PC-9 (cell line): ENCODE measurements at regions not wholly inside any gene's neighbourhood (a gene's known extent, or its start where the extent isn't known, plus 50 kb on each side); places are given as distances from the start of the nearest gene placed in this dataset.

Source experiments
- BruUV-seq: library from RNA; stranded (reverse); fragments of 400-500 nt; replicated peaks from 2 replicates; lab custom pipeline; 2021; lab: Mats Ljungman, UMichigan
- CTCF ChIA-PET: fragments of 300-600 bp; sonication (Branson Sonifier 250); formaldehyde crosslinking; loops from one replicate; lab custom pipeline; 2022; ENCODE audit warnings: antibody characterized with exemption; lab: Charles Lee
- POLR2A ChIA-PET: fragments of 300-600 bp; sonication (Branson Sonifier 250); formaldehyde crosslinking; loops from one replicate; lab custom pipeline; 2022; ENCODE audit warnings: antibody characterized with exemption; ENCODE audit not compliant: unreplicated experiment; lab: Charles Lee
- DNase-seq, 2 experiments: peaks; one replicate each; pipeline versions ENCODE4 v3.0.0 to v3.0.0-alpha.2; 2015 to 2022; ENCODE audit warnings: mixed read lengths in 1 of 2
- H2AFZ ChIP-seq: fragments of 200-600 bp; sonication (generic); 2 replicates; pipeline ENCODE4 v1.8.1; 2017; ENCODE audit warnings: antibody characterized with exemption
- H3F3A ChIP-seq: fragments of 200-600 bp; sonication (generic); 2 replicates; pipeline ENCODE4 v1.8.1; 2017; ENCODE audit warnings: antibody characterized with exemption, mild to moderate bottlenecking, low read depth; ENCODE audit not compliant: insufficient read depth
- H3K27ac ChIP-seq: fragments of 200-600 bp; sonication (generic); 2 replicates; pipeline ENCODE4 v1.6.1; 2016; ENCODE audit warnings: mixed run types
- H3K27me3 ChIP-seq: fragments of 200-600 bp; sonication (generic); 2 replicates; pipeline ENCODE4 v1.6.1; 2016; ENCODE audit warnings: low read depth, mixed run types; ENCODE audit not compliant: insufficient read depth
- H3K36me3 ChIP-seq: fragments of 200-600 bp; sonication (generic); 2 replicates; pipeline ENCODE4 v1.6.1; 2016; ENCODE audit warnings: low read depth, mixed run types
- H3K4me1 ChIP-seq: fragments of 200-600 bp; sonication (generic); replicated peaks from 2 replicates; pipeline ENCODE4 v1.6.1; 2016; ENCODE audit warnings: mixed run types; ENCODE audit not compliant: insufficient read depth
- H3K4me2 ChIP-seq: fragments of 200-600 bp; sonication (generic); 2 replicates; pipeline ENCODE4 v1.6.1; 2017; ENCODE audit warnings: mixed run types
- H3K4me3 ChIP-seq: fragments of 200-600 bp; sonication (generic); 2 replicates; pipeline ENCODE4 v1.6.1; 2016; ENCODE audit warnings: mixed run types
- H3K79me2 ChIP-seq: fragments of 200-600 bp; sonication (generic); 2 replicates; pipeline ENCODE4 v1.6.1; 2017; ENCODE audit warnings: low read depth, mixed run types
- H3K9me2 ChIP-seq: fragments of 200-600 bp; sonication (generic); 2 replicates; pipeline ENCODE4 v1.8.1; 2017; ENCODE audit warnings: mild to moderate bottlenecking; ENCODE audit not compliant: insufficient read depth
- H3K9me3 ChIP-seq: fragments of 200-600 bp; sonication (generic); 2 replicates; pipeline ENCODE4 v1.8.1; 2016; ENCODE audit warnings: low read depth; ENCODE audit not compliant: insufficient read depth
- H4K20me1 ChIP-seq: fragments of 200-600 bp; sonication (generic); 2 replicates; pipeline ENCODE4 v1.8.1; 2017; ENCODE audit not compliant: insufficient read depth
- EZH2 ChIP-seq: fragments of 200-600 bp; sonication (generic); IDR thresholded peaks from 2 replicates; pipeline ENCODE4 v1.8.0; 2017; ENCODE audit warnings: antibody characterized with exemption, low read depth
- intact Hi-C: fragments of 100-400 bp; cut with micrococcal nuclease; formaldehyde crosslinking; loops from one replicate; pipeline ENCODE4 v1.10.0; 2022; ENCODE audit not compliant: unreplicated experiment
- TF ChIP-seq, protein P1 (sequence below): fragments of 200-600 bp; sonication (generic); conservative IDR thresholded peaks from 2 replicates; pipeline ENCODE4 v1.6.1; 2017; ENCODE audit warnings: mixed run types, antibody characterized with exemption, mild to moderate bottlenecking, moderate library complexity

DNA sequence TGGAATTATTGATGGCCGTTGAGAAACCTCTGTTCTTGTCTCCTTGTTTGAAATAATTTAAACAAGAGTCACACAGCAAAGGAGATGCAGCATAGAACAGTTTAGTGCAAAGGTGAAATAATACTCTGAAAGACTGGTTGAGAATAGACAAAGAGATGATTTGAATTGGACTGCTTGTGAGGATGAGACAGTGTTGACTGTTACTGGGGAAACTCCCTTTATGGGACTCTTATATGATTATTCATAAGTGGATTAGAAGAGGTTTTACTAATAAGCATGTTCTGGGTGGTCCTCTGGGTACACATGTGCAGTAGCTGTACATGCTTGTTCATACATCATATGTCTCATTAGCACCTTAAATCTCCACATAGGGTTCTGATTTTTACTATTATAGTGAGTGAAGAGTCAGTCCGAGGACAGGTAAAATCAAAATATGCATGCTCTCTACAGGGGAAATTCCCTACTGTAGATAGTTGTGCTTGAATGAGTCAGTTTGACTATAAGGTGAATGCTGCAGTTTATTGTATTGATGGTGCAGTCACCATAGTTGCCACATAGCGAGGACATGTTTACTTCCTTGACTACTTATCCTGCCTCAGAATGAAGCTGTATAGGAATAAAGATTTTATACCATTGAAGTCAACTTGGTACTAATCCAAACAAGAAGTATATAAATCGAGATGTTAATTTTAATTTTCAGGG lies 498.7 kb downstream of the CNTN6 start:
- Histone ChIP-seq H3K9me2 (no peaks in the 10 kb centered on the region), H3K27me3 (no peaks in the 10 kb centered on the region), H2AFZ (no peak overlapping the region), H3K4me2 (no peak overlapping the region), H3K9me3 (no peaks in the 10 kb centered on the region), H3F3A (no peaks in the 10 kb centered on the region), H3K27ac (no peak overlapping the region), H3K36me3 (no peaks in the 10 kb centered on the region), H3K4me1 (no peaks in the 10 kb centered on the region), H3K4me3 (no peak overlapping the region), H3K79me2 (no peaks in the 10 kb centered on the region), H4K20me1 (no peaks in the 10 kb centered on the region)
- no peak for DNase-seq
- POLR2A ChIA-PET: no interaction called here
- CTCF ChIA-PET: no interaction called here
- intact Hi-C loops: no loop called here
- BruUV-seq: no TSS peak
- TF ChIP-seq EZH2: no peak
- TF ChIP-seq, protein P1, sequence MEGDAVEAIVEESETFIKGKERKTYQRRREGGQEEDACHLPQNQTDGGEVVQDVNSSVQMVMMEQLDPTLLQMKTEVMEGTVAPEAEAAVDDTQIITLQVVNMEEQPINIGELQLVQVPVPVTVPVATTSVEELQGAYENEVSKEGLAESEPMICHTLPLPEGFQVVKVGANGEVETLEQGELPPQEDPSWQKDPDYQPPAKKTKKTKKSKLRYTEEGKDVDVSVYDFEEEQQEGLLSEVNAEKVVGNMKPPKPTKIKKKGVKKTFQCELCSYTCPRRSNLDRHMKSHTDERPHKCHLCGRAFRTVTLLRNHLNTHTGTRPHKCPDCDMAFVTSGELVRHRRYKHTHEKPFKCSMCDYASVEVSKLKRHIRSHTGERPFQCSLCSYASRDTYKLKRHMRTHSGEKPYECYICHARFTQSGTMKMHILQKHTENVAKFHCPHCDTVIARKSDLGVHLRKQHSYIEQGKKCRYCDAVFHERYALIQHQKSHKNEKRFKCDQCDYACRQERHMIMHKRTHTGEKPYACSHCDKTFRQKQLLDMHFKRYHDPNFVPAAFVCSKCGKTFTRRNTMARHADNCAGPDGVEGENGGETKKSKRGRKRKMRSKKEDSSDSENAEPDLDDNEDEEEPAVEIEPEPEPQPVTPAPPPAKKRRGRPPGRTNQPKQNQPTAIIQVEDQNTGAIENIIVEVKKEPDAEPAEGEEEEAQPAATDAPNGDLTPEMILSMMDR: no peak

DNA sequence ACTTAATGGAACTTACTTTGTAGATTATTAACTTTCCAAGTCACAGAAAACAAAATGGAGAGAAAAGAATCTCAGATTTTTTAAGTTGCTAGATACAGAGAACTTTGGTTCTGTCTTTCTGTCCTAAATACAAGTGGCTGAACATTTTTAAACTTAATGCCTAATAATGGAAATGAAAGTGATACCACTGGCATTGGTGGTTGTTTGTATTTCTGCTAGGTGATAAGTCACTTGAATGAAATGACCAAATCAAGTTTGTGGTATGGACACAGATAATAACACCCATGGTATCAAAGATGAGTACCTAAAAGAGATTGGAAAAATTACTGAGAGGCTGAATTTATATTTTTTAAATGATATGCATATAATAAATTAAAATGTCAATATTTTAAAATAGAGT lies 502.1 kb downstream of the CNTN6 start:
- TF ChIP-seq, protein P1: no peak
- no peak for TF ChIP-seq EZH2

DNA sequence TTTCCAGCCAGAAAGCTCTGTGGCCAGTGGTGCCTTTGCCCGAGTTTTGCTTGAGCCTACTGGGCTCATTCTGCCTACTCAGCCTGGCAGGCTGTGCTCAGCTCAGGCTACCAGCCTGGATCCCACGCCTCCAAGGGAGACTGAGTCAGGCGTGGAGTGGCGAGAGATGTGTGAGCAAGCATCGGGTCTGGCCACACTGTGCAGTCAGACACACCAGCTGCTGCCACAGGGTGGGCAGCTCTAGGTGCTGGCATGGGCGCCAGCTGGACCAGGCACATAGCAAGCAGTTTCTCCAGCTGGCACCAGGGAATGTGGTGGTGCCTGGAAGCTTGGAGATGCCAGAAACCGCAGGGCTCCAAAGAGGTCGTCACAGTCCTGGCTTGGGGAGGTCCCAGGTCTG lies 498.5 kb upstream of the CNTN4 start:
- H3K4me2 ChIP-seq: no peak overlapping the region
- no peak overlapping the region for H3K27ac ChIP-seq
- no peaks in the 10 kb centered on the region for H3K9me3 ChIP-seq
- intact Hi-C loops: no loop called here
- no TSS peak for BruUV-seq
- no peaks in the 10 kb centered on the region for H3K36me3 ChIP-seq
- H3K27me3 ChIP-seq: no peaks in the 10 kb centered on the region
- no peak overlapping the region for H3K4me3 ChIP-seq
- H4K20me1 ChIP-seq: no peaks in the 10 kb centered on the region
- ChIA-PET POLR2A (no interaction called here), CTCF (no interaction called here)
- TF ChIP-seq EZH2: no peak
- TF ChIP-seq, protein P1: no peak
- H2AFZ ChIP-seq: no peak overlapping the region
- H3K9me2 ChIP-seq: no peaks in the 10 kb centered on the region
- H3K79me2 ChIP-seq: no peaks in the 10 kb centered on the region
- no peaks in the 10 kb centered on the region for H3K4me1 ChIP-seq
- no peak for DNase-seq
- no peaks in the 10 kb centered on the region for H3F3A ChIP-seq

More for the DNA sequence above, 502.1 kb downstream of the CNTN6 start:
- intact Hi-C loops: no loop called here
- Histone ChIP-seq H3K36me3 (no peaks in the 10 kb centered on the region), H3K4me2 (no peak overlapping the region), H3K27me3 (no peaks in the 10 kb centered on the region), H3K27ac (no peak overlapping the region), H3F3A (no peaks in the 10 kb centered on the region), H3K79me2 (no peaks in the 10 kb centered on the region), H3K9me2 (no peaks in the 10 kb centered on the region), H2AFZ (no peak overlapping the region), H4K20me1 (no peaks in the 10 kb centered on the region), H3K4me1 (no peaks in the 10 kb centered on the region), H3K4me3 (no peak overlapping the region), H3K9me3 (no peaks in the 10 kb centered on the region)
- BruUV-seq: no TSS peak
- ChIA-PET CTCF (no interaction called here), POLR2A (no interaction called here)
- DNase-seq: no peak
